Dedifferentiated amniotic fluid mesenchymal stem cell (primary cell): ENCODE measurements at regions not wholly inside any gene's neighbourhood (a gene's known extent, or its start where the extent isn't known, plus 50 kb on each side); places are given as distances from the start of the nearest gene placed in this dataset.
A peak's percentile ranks its signal among the peaks of the same experiment; 100 is the strongest.

ENCODE experiments used
- DNase-seq: peaks from one replicate; pipeline ENCODE4 v3.0.0-alpha.2; 2016; ENCODE audit errors: extremely low spot score

- DNase-seq, result peak; percentile 54
These were observed 242.8 kb downstream of the KLF6 start for GRCh38 chr10:3542185-3542611.

GRCh38 chr10:3539696-3540383, 245.2 kb downstream of the KLF6 start:
- no peak for DNase-seq

GRCh38 chr10:3538656-3539531, 246.1 kb downstream of the KLF6 start:
- DNase-seq, result peak; percentile 91

GRCh38 chr10:3538291-3538655, 246.7 kb downstream of the KLF6 start:
- no peak for DNase-seq

GRCh38 chr10:3537518-3537917, 247.5 kb downstream of the KLF6 start:
- no peak for DNase-seq

GRCh38 chr10:3535001-3535400, 250.0 kb downstream of the KLF6 start:
- DNase-seq, result no peak

- DNase-seq, result no peak
These were observed 250.6 kb downstream of the KLF6 start for GRCh38 chr10:3534433-3534832.

GRCh38 chr10:3533296-3533695, 251.7 kb downstream of the KLF6 start:
- DNase-seq, result no peak

GRCh38 chr10:3532644-3533043, 252.4 kb downstream of the KLF6 start:
- DNase-seq, result no peak

GRCh38 chr10:3531670-3532069, 253.3 kb downstream of the KLF6 start:
- no peak for DNase-seq

- DNase-seq, result no peak
These were observed 254.0 kb downstream of the KLF6 start for GRCh38 chr10:3530783-3531645.

- DNase-seq, result no peak
These were observed 254.7 kb downstream of the KLF6 start for GRCh38 chr10:3530346-3530745.

GRCh38 chr10:3529691-3530090, 255.3 kb downstream of the KLF6 start:
- no peak for DNase-seq

- no peak for DNase-seq
These were observed 256.1 kb downstream of the KLF6 start for GRCh38 chr10:3528823-3529403.

- no peak for DNase-seq
These were observed 256.7 kb downstream of the KLF6 start for GRCh38 chr10:3528271-3528670.

- no peak for DNase-seq
These were observed 257.1 kb downstream of the KLF6 start for GRCh38 chr10:3527869-3528268.

GRCh38 chr10:3526727-3527501, 258.1 kb downstream of the KLF6 start:
- peak; percentile 82 for DNase-seq

GRCh38 chr10:3525832-3526449, 259.1 kb downstream of the KLF6 start:
- DNase-seq, result peak; percentile 91

- no peak for DNase-seq
These were observed 260.7 kb downstream of the KLF6 start for GRCh38 chr10:3524086-3524960.
